ENCODE measurements at regions not wholly inside any gene's neighbourhood (a gene's known extent, or its start where the extent isn't known, plus 50 kb on each side); places are given as distances from the start of the nearest gene placed in this dataset.

DNA sequence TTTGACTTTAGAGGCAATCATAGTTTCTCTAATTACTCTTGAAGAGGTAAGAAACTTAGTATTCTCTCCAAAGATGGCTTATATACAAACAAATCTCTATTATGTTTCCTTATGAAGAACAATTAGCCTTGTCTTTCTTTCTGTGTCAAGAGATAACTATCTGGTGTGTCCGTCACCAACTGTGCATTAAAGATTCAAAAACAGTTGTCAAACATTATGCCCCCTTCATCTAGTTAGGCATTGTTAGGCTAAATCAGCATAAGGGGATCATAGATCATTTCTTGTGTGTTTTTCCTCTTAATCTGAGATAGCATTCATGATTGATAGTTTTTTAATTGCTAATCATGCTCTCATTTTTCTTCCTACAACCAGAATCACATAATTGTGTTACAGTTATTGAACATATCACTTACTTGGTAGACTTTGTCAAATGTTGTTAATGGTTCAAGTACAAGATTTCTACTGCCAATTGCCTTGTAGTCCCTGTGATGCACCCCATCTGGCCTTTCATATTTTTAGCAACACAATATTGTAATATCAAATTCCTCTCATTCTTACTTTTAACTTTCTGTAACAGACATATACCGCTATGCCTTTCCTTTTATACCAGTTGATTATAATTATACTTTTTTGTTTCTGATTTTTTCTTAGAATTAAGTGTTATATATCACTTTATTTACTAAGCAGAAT lies 612.7 kb downstream of the SLITRK6 start:
- no peak for DNase-seq (ENCODE audit: low spot score)
- TF ChIP-seq, protein P1, sequence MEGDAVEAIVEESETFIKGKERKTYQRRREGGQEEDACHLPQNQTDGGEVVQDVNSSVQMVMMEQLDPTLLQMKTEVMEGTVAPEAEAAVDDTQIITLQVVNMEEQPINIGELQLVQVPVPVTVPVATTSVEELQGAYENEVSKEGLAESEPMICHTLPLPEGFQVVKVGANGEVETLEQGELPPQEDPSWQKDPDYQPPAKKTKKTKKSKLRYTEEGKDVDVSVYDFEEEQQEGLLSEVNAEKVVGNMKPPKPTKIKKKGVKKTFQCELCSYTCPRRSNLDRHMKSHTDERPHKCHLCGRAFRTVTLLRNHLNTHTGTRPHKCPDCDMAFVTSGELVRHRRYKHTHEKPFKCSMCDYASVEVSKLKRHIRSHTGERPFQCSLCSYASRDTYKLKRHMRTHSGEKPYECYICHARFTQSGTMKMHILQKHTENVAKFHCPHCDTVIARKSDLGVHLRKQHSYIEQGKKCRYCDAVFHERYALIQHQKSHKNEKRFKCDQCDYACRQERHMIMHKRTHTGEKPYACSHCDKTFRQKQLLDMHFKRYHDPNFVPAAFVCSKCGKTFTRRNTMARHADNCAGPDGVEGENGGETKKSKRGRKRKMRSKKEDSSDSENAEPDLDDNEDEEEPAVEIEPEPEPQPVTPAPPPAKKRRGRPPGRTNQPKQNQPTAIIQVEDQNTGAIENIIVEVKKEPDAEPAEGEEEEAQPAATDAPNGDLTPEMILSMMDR (IDR thresholded peaks at IDR 0.05; ENCODE audit: borderline replicate concordance, control extremely low read depth, extremely low read depth, insufficient read depth, missing control alignments), result no peak
- in situ Hi-C loops (cut with MboI; ENCODE audit: low sequenced_read_pairs, unreplicated experiment), result no loop called here

DNA sequence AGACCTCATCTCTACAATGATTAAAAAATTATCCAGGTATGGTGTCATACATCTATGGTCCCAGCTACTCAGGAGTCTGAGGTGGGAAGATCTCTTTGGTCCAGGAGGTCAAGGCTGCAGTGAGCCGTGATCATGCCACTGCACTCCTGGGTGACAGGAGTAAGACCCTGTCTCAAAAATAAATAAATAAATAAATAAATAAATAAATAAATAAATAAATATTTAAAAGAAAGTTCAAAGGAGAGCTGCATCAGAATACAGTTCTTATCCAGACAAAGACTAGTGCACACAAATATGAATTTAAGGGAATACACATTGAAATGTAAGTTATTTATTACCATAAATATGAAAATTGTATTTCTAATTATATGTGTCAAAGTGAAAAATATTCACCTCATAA lies 624.9 kb downstream of the SLITRK6 start:
- in situ Hi-C loops (cut with MboI; ENCODE audit: low sequenced_read_pairs, unreplicated experiment), result no loop called here
- TF ChIP-seq, protein P1 (IDR thresholded peaks at IDR 0.05; ENCODE audit: borderline replicate concordance, control extremely low read depth, extremely low read depth, insufficient read depth, missing control alignments), result no peak

DNA sequence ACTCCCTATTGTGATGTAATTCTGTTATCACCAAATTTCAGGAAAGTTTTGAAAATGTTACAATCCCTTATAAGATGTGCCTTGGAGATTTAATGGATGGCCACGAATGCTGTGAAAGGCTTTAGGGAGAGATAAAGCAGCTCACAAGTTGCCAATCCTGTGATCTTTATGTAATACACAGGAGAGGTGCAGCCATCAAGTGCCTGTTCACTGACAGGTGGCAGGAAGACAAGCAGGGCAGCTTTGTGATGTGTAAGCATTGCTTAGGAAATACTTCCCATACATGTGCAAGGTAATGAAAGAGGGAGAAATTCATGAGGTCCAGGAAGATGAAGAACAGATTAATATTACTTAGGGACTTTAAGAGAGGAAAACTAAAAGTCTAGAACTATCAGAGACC lies 628.8 kb downstream of the SLITRK6 start:
- no peak for DNase-seq (ENCODE audit: low spot score)
- TF ChIP-seq, protein P1 (IDR thresholded peaks at IDR 0.05; ENCODE audit: borderline replicate concordance, control extremely low read depth, extremely low read depth, insufficient read depth, missing control alignments), result no peak
- in situ Hi-C loops (cut with MboI; ENCODE audit: low sequenced_read_pairs, unreplicated experiment), result no loop called here

More for the DNA sequence above, 624.9 kb downstream of the SLITRK6 start:
- DNase-seq (ENCODE audit: low spot score), result no peak

DNA sequence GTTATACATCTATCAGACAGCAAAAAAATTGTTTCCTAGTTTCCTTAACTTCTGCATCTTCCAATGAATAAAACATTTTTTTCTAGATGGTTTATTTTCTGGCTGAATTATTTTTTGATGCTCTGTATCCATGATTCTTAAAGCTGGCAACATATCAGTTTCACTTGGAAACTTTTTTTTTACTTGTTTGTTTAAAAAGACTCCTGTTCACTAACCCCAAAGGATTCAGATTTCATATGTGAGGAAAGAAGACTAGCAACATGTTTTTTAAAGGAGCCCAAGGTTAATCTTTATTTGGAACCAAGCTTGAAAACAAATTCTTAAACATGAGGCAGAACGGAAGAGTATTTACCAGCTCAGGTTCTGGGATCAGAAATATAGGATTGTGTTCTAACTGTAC lies 632.3 kb downstream of the SLITRK6 start:
- DNase-seq (ENCODE audit: low spot score), result no peak
- in situ Hi-C loops (cut with MboI; ENCODE audit: low sequenced_read_pairs, unreplicated experiment), result no loop called here
- TF ChIP-seq, protein P1 (IDR thresholded peaks at IDR 0.05; ENCODE audit: borderline replicate concordance, control extremely low read depth, extremely low read depth, insufficient read depth, missing control alignments), result no peak

DNA sequence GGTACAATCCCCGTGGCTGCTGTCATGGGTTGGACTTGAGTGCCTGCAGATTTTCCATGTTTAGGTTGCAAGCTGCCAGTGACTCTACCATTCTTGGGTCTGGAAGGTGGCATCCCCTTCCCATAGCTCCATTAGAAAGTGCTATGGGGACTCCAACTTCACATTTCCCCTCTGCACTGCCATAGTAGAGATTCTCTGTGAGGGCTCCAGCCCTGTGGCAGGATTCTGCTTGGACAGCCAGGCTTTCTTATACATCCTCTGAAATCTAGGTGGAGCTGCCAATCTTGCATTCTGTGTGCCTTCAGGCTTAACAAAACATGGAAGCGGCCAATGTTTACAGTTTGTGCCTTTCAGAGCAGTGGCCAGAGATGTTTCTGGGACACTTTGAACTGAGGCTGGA lies 636.2 kb downstream of the SLITRK6 start:
- TF ChIP-seq, protein P1 (IDR thresholded peaks at IDR 0.05; ENCODE audit: borderline replicate concordance, control extremely low read depth, extremely low read depth, insufficient read depth, missing control alignments), result no peak
- in situ Hi-C loops (cut with MboI; ENCODE audit: low sequenced_read_pairs, unreplicated experiment), result no loop called here
- no peak for DNase-seq (ENCODE audit: low spot score)

DNA sequence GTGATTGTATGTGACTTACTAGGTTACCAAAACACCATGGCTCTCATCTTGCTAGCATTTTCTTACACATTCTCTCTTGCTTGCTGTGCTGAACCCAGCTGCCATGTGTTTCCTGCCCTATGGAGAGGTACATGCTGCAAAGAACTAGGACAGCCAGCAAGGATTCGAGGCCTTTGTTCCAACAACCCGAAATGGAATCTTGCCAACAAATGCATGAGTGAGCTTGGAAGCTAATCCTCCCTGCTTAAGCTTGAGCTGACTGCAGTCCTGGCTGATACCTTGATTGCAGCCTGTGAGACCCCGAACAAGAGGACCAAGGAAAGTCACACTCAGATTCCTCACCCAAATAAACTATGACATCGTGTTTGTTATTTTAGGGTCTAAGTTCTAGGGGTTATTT lies 651.2 kb downstream of the SLITRK6 start:
- TF ChIP-seq, protein P1 (IDR thresholded peaks at IDR 0.05; ENCODE audit: borderline replicate concordance, control extremely low read depth, extremely low read depth, insufficient read depth, missing control alignments), result no peak
- no peak for DNase-seq (ENCODE audit: low spot score)
- in situ Hi-C loops (cut with MboI; ENCODE audit: low sequenced_read_pairs, unreplicated experiment), result no loop called here

Data from GM13976 (cell line).